ENCODE measurements at regions not wholly inside any gene's neighbourhood (a gene's known extent, or its start where the extent isn't known, plus 50 kb on each side); places are given as distances from the start of the nearest gene placed in this dataset.
A peak's percentile ranks its signal among the peaks of the same experiment; 100 is the strongest.

DNA sequence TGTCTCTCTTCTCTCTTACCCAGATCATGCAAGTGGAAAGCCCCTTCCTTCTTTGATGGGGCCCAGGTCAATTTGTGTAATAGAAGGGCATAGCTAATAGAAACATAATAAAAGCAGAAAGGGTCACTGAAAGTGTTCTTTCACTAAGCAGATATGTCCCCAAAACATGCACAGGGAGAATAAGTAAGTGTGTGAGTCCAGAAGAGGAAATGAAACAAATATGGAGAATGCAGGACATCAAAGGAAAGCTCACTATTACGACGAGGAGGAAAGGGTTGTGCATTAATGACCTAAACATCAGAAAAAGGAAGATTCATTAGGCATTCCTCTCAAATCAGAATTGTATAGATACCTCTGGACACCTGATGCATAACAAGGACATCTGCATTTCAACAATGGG, 81.4 kb upstream of the SMYD2 start:
- no peak overlapping the region for H3K4me3 ChIP-seq (ENCODE audit: low read depth, low read length)
- TF ChIP-seq CTCF (conservative IDR thresholded peaks at IDR 0.05; ENCODE audit: low read depth, low read length), result no peak
- no peak for DNase-seq (ENCODE audit: low read depth)

GRCh38 chr1:214202992-214203391, 78.0 kb upstream of the SMYD2 start:
- no peak for TF ChIP-seq CTCF (conservative IDR thresholded peaks at IDR 0.05; ENCODE audit: low read depth, low read length)
- DNase-seq (ENCODE audit: low read depth), result no peak

GRCh38 chr1:214205053-214205452, 75.9 kb upstream of the SMYD2 start:
- DNase-seq (ENCODE audit: low read depth), result no peak
- H3K4me3 ChIP-seq (ENCODE audit: low read depth, low read length), result no peak overlapping the region
- no peak for TF ChIP-seq CTCF (conservative IDR thresholded peaks at IDR 0.05; ENCODE audit: low read depth, low read length)

More at GRCh38 chr1:214202992-214203391, 78.0 kb upstream of the SMYD2 start:
- no peak overlapping the region for H3K4me3 ChIP-seq (ENCODE audit: low read depth, low read length)

GRCh38 chr1:214208460-214208859, 72.5 kb upstream of the SMYD2 start:
- DNase-seq (ENCODE audit: low read depth), result peak; percentile 4
- no peak for TF ChIP-seq CTCF (conservative IDR thresholded peaks at IDR 0.05; ENCODE audit: low read depth, low read length)
- H3K4me3 ChIP-seq (ENCODE audit: low read depth, low read length), result no peak overlapping the region

GRCh38 chr1:214209260-214209808, 71.6 kb upstream of the SMYD2 start:
- TF ChIP-seq CTCF (conservative IDR thresholded peaks at IDR 0.05; ENCODE audit: low read depth, low read length), result no peak
- H3K4me3 ChIP-seq (ENCODE audit: low read depth, low read length), result no peak overlapping the region
- DNase-seq (ENCODE audit: low read depth), result no peak

- no peak for DNase-seq (ENCODE audit: low read depth)
- H3K4me3 ChIP-seq (ENCODE audit: low read depth, low read length), result no peak overlapping the region
- TF ChIP-seq CTCF (conservative IDR thresholded peaks at IDR 0.05; ENCODE audit: low read depth, low read length), result no peak
Observed at GRCh38 chr1:214213136-214213535, 67.8 kb upstream of the SMYD2 start.

DNA sequence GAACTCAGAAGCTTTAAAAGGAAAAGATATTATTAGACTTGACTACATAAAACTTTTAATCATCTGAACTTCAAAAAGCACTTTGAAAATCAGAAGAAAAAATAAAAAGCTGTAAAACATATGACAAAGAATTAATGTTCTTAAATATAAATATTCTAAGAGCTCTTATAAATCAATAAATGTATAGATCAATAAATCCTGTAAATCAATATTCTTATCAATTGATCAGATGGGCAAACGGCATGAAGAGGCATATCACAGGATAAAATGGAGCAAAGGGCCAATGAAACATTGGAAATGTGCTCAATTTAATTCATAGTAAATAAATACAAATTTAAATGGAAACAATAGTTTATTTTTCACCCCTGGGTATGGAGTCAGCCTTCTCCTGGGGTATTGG, 66.1 kb upstream of the SMYD2 start:
- H3K4me3 ChIP-seq (ENCODE audit: low read depth, low read length), result no peak overlapping the region
- no peak for TF ChIP-seq CTCF (conservative IDR thresholded peaks at IDR 0.05; ENCODE audit: low read depth, low read length)
- DNase-seq (ENCODE audit: low read depth), result no peak

Data from choroid plexus epithelial cell (primary cell).